HG03442 (cell line): ENCODE measurements at regions not wholly inside any gene's neighbourhood (a gene's known extent, or its start where the extent isn't known, plus 50 kb on each side); places are given as distances from the start of the nearest gene placed in this dataset.
"Not testable (repeated sequence)": the region's sequence is repeated elsewhere in the genome, so short reads cannot be mapped to it uniquely, and the experiment has no call there.

Experiments
- ATAC-seq: cut with Tn5 transposase; IDR thresholded peaks from one replicate; pipeline ENCODE4 v1.9.1; 2021; ENCODE audit warnings: mild to moderate bottlenecking, moderate library complexity; ENCODE audit not compliant: unreplicated experiment

DNA sequence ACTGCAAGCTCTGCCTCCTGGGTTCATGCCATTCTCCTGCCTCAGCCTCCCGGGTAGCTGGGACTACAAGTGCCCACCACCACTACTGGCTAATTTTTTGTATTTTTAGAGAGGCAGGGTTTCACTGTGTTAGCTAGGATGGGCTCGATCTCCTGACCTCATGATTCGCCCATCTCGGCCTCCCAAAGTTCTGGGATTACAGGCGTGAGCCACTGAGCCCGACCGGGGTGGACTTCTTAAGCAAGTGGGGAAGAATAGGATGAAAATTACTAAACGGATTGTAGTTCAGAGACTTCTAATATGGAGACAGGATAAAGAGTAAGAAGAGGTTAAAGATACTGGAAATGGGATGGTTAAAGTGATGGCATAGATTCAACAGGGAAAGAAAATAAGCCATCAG lies 132.3 kb upstream of the IRX2 start:
- ATAC-seq: no peak

DNA sequence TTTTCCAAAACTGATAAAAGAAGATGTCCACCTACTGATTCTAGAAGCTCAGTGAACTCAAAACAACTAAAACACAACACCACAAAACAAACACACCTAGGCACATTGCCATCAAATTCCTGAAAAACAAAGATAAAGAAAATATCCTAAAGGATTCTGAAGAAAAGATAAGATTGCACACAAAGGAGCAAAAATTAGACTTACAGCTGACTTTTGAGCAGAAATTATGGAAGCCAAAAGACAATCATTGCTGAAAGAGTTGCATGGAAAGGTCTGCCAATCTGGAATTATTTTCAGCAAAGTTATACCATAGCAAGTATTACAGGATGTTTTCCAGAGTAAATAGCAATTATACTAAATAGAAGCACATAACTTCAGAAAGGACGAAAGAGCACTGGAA lies 128.2 kb upstream of the IRX2 start:
- no peak for ATAC-seq

DNA sequence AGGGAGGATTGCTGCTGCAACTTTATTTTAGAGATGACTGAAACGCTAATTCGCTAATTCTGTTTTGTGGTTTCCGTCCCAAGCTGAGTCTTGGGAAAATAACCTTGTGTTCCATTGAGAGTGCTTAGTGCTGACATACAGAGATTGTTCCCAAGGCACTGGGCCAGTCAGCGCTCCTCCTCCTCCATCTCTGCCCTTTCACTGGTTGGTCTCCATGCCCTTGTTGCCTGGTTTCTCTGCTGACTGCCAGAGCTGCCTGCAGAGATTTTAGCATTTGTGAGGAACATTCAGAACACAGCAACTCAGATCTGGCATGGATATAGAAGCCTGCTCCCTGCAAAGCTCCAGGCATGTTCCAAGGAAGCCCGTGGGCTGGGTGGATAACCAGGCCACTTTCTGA lies 126.0 kb upstream of the IRX2 start:
- no peak for ATAC-seq

DNA sequence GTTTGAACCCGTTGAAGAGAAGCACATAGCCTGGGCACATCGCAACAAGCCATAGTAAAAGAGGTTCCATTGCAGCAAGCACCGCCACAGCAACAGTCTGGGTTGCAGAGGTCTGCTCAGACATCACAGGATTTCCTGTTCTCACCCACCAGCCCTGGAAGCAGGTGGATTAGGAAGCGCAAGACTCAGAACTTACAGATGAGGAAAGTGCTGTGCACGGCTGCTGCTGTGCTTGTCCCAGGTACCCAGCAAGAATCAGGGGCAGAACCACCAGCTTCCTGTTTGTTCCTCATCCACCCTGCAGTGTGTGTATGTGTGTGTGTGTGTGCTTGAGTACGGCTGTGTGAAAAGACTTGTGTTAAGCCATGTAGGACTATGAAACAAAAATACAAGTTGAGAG lies 124.7 kb upstream of the IRX2 start:
- no peak for ATAC-seq

DNA sequence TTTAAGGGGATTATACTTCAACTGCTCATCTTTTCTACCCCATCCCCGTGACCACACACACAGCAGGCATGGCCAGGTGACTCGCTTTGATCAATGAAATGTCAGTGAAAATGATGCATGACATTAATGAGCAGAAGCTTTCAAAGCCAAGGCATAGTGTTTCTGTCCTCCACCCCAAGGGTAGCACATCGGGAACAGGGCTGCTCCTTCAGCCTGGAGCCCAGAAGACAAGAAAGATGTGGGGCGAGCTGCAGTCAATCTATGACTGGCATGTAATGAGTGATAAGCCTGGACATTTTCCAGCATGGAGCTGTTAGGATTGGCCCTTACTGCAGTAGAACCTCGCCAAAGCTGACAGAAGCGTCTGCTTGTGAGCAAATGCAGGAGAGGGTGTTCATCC lies 122.6 kb upstream of the IRX2 start:
- ATAC-seq: no peak

DNA sequence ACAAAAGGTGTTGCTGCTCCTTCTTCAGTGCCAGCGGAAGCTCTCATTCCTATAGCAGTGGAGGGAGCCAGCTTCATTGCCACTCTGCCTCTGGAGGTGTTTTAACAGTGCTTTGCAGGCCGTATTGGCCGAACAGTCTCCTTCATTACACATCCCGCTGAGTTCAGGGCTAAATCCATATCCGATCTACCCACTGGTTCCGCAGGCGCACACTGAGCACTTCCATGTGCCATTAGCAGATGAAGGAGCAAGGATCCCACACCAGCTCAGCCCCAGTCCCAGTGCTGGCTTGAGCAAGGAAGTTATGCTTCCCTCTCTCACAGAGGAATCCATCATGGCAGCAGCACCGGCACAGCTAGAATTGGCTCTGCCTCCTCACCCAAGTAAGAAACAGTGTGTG lies 121.2 kb upstream of the IRX2 start:
- no peak for ATAC-seq

DNA sequence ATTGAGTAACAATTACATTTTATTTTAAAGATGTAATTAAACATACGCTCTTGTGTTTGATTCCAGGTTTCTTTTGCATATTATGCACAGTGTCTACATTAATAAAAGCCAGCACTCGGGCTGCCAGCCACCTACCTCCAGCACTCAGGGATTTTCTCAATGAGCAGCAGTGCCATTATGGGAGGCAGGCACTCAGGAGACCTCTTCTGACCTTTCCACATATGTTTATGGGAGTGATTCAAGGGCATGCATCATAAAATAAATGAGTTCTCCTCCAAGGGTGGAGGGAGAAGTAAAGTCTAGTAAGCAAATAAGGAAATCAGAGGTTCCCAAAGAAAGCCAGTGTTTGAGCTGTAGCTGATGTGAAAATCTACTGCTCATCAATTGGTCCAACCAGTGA lies 119.8 kb upstream of the IRX2 start:
- ATAC-seq: no peak

DNA sequence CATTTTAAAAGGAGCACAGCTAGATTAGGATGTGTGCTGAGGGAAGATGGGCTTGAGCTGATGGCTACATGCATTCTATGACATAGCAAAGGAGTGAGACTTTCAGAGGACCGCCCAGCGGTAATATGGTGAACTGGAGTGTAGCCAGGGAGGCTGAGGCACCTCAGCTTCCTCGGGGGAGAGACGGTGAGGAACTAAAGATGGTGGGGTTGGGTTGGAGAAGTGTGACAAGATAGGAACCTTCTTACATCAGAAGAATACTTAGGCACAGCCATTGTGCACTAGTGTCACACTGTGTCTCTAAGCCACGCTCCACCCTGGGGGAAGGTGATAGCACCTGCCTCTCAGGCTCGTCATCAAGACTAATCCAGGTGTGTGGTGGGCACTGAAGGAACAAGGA lies 118.0 kb upstream of the IRX2 start:
- no peak for ATAC-seq

DNA sequence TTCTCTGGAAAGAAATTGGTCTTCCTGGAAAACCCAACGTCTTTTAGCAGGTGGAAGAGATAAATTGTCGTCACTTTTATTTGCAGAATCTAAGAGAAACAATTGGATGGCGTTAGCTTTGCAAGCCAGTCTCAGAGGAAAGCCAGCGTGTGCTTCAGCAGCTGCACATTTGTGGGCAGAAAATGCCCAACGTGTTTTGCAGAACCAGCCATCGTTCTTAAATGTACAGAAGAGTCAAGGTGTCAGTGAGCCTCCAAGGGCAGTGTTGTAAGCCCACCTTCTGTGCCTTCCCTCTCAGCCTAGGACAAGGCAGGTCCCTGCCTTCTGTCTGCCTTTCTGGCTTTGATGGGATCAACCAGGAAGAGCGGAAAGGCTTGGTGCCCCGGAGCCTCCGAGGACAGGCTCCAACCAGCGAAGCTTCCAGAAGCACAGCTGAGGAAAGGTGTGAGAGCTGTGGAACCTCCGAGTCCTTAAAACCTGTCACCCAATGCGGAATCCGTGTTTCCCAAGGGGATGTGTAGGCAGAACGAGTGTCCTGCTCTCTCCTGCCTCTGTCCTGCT lies 116.0 kb upstream of the IRX2 start:
- ATAC-seq: no peak

DNA sequence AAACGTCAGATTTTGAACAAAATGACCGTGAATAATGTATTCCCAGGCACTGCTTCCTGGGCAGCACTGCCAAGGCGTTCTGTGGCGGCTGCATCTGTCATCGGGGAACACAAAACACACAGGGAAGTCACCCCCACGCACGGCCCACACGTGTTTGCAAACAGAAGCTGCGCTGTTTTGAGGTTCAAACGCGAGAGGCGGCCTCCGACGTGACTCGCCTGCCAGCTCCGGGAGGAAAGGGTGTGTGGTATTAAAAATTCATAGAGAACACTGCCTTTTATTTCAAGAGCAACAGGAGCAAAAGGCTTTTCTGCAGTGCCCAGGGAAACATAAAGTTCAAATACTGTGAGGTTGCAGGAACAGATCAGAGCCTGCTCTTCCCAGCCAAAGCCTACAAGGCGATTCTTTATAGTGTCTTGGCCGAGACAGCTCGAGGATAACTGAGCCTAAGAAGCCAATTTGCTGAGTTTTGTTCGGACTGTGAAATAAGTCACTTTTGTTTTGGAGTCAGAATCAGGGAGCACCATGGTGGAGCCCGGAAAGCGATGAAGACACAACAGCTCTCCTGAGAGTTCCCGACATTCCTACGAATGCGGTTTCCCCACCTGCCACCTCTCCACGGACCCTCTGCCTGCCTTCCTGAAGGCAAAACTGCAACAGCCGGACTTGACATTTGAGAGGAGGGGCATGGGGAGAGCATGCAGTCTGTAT lies 115.3 kb upstream of the IRX2 start:
- no peak for ATAC-seq

DNA sequence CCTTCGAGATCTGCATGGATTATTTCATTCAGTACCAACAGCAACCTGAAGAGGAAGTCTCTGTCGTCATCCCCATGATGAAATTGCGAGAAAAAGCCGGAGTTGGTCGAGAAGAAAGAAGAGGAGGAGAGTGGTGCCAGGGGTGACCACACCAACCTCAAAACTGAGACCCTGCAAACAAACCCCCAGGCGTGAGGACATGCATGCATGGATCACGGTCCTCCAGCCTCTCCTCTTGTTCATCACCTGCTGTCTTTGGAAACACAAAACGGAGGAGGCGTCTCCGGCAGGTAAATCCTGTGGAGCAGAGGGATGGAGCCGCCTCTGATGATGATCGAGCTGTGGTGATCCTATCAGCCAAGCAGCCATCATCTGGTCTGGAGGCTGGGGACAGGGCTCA lies 114.4 kb upstream of the IRX2 start:
- no peak for ATAC-seq

DNA sequence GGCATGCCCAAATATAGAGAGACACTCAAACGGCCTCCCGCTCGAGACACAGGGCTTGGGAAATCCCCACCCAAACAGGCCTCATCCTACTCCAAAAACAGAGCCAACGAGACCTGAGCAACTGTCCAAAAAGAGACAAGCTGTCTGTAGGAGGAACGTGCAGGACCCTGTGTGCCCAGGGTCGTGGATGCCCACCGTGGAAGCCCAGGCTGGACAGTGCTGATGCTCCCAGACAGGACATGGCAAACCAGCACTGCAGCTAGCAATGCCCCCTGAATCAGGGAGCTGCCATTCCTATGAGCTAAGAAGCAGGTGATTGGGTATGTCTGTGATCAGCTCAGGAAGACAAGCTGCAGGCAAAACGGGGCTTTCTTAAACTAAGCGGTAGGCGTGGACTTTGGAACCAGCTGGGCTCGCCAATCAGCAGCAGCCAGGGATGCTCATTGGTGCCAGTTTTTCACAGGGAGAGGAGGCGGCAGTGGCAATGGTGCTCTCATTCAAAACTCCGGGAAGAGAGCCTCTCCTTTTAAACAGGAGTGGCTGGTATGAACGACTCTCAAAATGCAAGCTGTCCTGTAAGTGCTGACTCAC lies 113.1 kb upstream of the IRX2 start:
- no peak for ATAC-seq

DNA sequence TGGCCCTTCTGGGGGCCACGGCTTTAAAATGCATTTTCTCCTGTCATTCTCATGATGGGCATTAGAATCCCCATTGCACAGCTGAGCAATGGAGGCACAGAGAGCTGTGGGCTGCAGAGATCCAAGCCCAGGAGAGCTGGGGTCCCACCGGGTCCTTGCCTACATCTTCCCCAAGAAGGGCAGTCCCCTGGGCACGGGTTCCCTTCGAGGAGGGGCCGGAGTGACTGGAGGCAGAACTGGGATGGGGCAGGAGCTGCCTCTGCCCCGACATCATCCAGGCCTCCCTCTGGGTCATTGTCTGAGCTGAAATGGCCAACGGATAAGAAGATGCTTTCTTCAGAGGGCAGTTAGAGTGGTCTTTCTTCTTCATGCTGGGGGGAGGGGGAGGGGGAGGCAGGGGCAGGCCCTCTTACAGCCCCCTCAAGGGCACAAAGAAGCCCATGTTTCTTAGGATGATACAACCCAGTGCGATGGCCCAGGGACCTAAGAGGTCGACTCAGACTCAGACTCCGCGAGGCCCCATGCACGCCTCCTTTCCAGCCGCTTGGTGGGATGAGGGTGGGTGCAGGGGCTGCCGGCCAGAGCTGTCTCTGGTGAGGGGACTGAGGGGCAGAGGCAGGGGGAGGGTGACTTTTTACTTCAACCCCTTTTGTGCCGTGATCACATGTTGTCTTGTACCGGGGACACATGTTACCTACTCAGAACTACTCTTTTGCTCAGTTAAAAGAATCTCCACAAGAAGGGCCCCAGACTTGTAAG lies 112.4 kb upstream of the IRX2 start:
- no peak for ATAC-seq

DNA sequence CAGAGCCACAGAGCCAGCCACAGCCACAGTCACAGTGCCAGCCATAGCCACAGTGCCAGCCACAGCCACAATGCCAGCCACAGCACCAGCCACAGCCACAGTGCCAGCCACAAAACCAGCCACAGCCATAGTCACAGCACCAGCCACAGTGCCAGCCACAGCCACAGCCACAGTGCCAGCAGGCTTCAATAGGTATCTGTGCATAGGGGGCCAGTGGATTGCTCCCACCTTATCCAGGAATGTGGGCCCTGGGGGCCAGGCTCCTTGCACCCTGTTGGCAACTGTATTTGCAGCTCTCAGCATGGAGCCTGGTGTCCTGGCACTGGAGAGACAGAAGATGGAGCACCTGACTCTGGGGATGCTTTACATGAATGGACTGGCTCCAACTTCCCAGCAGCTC lies 111.7 kb upstream of the IRX2 start:
- no peak for ATAC-seq

DNA sequence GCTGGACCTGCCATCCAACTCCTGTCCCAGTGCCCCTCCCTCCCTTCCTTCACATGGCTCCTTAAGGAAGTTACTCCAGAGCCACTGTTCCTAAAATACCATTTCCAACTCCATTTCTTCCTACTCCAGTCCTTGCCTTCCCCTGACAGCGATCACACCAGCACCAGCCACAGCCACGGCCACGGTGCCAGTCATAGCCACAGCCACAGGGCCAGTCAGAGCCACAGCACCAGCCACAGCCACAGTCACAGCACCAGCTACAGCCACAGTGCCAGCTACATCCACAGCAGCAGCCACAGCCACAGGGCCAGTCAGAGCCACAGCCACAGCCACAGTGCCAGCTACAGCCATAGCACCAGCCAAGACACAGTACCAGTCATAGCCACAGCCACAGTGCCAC lies 110.7 kb upstream of the IRX2 start:
- ATAC-seq: not testable (repeated sequence)

DNA sequence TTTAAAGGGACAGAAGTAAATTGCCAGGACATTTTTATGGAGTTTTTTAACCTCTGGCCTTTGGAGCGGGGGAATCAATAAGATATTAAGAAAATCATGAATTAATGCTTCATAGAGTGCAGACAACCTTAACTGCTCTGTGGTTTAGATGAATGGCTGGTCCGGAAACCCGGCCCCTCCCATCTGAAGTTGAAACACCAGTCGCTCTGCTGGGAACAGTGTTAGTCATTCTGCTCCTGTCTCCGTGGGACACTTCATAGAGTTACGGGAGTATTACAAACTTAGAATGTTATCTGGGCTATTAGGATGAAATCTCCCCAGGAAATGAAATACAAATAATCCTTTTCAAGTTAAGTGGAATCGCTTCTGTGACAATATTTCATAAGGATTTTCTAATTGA lies 110.1 kb upstream of the IRX2 start:
- ATAC-seq: no peak

DNA sequence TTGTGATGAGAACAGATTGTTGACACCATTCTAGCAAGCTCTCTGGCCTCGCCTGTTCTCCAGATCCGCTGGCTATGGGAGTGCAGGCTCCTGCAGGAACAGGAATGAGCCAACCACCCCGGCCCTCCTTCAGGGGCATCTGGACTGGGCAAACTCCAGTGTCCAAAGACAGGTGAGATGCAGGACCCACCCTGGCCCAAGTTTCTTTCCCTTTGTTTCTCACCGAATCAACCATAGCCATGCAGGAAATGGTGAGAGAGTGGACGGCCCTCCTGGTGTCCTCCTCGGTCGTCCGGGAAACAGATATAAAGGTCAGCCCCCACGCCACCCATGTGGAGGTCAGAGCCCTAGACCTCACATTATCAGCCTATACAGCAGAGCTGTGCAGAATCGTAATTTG lies 108.6 kb upstream of the IRX2 start:
- no peak for ATAC-seq

DNA sequence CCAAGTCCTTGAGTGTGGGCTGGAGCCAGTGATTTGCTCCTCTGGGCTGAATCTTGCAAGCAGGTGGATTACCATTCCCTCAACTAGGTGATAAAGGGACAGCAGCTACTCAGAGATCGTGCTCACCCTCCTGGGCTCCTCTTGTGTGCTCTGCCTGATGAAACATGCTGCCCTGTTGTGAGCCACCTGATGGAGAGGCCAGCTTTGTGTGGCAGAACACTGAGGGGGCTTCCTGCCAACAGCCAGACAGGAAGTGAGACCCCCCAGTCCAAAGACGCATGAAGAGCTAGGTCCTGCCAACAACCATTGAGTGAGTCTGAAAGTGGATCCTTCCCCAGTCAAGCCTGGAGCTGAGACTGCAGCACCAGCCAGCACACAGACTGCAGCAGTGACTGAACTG lies 106.4 kb upstream of the IRX2 start:
- no peak for ATAC-seq

DNA sequence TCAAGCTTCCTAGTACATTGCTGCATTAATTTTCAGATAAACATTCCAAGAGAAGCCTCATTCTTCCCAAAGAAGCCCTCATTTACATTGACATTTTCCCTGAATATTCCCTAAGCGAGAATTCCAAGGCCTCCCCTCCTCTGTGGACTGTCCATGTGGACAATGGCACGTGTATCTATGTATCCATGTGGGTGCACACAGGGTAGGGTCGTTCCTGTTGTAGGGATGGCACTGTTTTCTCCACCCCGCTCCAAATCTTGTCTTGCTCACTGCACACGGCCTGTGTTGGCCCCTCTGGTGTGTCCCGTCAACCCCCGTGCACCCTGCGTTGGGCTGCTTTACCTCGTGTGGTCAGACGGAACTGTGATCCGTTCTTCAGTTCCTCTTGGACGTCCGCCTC lies 104.7 kb upstream of the IRX2 start:
- no peak for ATAC-seq

DNA sequence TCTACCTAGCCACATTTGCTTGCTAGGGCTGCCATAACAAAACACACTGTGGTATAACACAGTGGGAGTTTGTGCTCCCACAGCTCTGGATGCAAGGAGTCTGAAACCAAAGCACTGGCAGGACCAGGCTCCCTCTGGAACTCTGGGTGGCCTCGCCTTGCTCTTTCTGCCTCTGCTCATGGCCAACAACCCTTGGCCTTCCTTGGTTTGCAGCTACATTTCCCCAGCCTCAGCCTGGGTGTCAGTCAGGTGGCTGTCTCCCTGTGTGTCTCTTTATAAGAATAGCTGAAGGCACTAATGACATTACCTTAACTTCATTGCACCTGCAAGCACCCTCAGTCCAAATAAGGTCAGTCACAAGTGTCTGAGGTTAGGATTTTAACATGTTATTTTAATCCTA lies 101.0 kb upstream of the IRX2 start:
- no peak for ATAC-seq

DNA sequence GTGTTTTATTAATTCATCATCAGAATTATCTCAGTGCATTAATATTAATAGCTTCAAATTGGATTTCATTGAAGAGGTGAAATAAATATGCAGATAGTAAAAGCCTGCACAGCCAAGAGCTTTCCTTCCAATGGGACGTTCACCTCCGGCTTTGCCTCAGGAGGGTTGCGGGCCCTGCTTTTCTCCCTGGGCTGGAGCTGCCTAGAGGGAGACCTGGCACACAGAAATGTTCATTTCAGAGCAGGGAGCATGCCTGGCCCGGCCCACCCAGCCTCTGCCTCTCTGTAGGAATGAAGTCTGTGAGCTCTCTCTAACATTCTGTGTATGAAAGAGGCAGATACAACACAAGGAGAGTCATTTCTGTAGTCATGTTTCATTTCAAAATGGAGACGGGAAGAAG lies 100.4 kb upstream of the IRX2 start:
- no peak for ATAC-seq

DNA sequence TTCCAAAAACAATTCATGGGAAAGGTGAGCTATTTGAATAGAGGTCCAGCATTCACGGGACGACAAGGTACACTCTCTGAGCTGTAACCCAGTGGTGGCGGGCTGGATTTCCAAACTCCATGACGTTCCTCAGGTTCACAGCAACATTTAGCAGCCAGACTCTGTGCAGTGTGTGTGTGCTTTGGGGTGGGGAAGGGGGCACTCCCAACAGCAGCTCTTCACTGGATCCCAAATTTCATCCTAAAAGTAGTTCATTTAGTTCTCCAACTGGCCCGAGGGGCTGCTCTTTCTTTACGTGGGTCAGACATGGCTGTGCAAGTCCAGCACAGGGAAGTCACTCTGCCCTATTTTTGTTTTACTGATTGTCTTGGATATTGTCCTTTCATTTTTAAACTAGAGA lies 98.0 kb upstream of the IRX2 start:
- no peak for ATAC-seq
